Testis (tissue), 2 donors: ENCODE measurements at regions not wholly inside any gene's neighbourhood (a gene's known extent, or its start where the extent isn't known, plus 50 kb on each side); places are given as distances from the start of the nearest gene placed in this dataset.

Experiments used
- DNase-seq: peaks from one replicate; pipeline ENCODE4 v3.0.0-alpha.2; 2019
- H3K27ac ChIP-seq, 2 donors: fragments of 200-600 bp; sonication (generic); one replicate each; pipeline ENCODE4 v1.5.1; 2019
- H3K27me3 ChIP-seq: fragments of 200-600 bp; sonication (generic); one replicate; pipeline ENCODE4 v1.5.1; 2019
- H3K36me3 ChIP-seq: fragments of 200-600 bp; sonication (generic); one replicate; pipeline ENCODE4 v1.5.1; 2017; ENCODE audit warnings: low read depth; ENCODE audit errors: missing control alignments
- H3K4me1 ChIP-seq: fragments of 200-600 bp; sonication (generic); one replicate; pipeline ENCODE4 v1.5.1; 2019
- H3K4me3 ChIP-seq, 2 donors: fragments of 200-600 bp; sonication (generic); one replicate each; pipeline ENCODE4 v1.5.1; 2017 to 2019
- H3K9me3 ChIP-seq: fragments of 200-600 bp; sonication (generic); one replicate; pipeline ENCODE4 v1.5.1; 2017
- POLR2A ChIP-seq: fragments of 450-650 bp; IDR thresholded peaks from one replicate; pipeline ENCODE4 v1.6.1; 2017; ENCODE audit warnings: antibody characterized with exemption, mild to moderate bottlenecking, moderate library complexity
- WGBS, 2 donors: methylation state at CpG; one replicate each; pipeline ENCODE4 v1.1.5; 2018; 5-methylcytosine and 5-hydroxymethylcytosine counted together
- intact Hi-C: fragments of 100-400 bp; cut with DNase I; formaldehyde crosslinking; loops from one replicate; pipeline ENCODE4 v1.15.1; 2023; ENCODE audit warnings: low total_unique reads
- TF ChIP-seq, protein P1 (sequence below), 3 experiments: fragments of 450-650 bp in 2 of 3; fragments of 200-600 bp in 1 of 3; sonication (generic) in 1 of 3; IDR thresholded peaks; one replicate each; pipeline ENCODE4 v1.5.1; 2016 to 2019; ENCODE audit warnings: antibody characterized with exemption in 3 of 3, mild to moderate bottlenecking in 2 of 3, moderate library complexity in 1 of 3

DNA sequence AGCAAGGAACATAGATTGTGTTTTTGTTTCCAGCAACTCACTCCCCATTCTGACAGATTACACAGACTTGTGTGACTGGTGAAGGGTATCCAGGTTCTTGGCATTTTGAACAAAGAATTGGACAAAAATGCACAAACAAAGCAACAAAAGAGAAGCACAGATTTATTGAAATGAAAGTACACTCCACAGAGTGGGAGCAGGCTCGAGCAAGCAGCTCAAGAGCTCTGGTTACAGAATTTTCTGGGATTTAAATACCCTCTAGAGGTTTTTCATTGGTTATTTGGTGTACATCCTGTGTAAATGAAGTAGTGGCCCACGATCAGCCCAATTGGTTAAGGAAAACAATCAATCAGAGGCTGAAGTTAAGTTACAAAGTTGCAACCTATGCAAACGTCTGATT lies 155.0 kb upstream of the JADE1 start:
- no peaks in the 10 kb centered on the region for H3K9me3 ChIP-seq
- H3K27me3 ChIP-seq = no peaks in the 10 kb centered on the region
- H3K27ac ChIP-seq = peak overlapping the region; percentile 12 to 56
- H3K4me1 ChIP-seq = peaks cover 28% of the 10 kb centered on the region
- intact Hi-C loops = no loop called here
- no peak for DNase-seq
- H3K4me3 ChIP-seq = no peak overlapping the region
- H3K36me3 ChIP-seq = no peaks in the 10 kb centered on the region
- no peak for TF ChIP-seq POLR2A
- TF ChIP-seq, protein P1, sequence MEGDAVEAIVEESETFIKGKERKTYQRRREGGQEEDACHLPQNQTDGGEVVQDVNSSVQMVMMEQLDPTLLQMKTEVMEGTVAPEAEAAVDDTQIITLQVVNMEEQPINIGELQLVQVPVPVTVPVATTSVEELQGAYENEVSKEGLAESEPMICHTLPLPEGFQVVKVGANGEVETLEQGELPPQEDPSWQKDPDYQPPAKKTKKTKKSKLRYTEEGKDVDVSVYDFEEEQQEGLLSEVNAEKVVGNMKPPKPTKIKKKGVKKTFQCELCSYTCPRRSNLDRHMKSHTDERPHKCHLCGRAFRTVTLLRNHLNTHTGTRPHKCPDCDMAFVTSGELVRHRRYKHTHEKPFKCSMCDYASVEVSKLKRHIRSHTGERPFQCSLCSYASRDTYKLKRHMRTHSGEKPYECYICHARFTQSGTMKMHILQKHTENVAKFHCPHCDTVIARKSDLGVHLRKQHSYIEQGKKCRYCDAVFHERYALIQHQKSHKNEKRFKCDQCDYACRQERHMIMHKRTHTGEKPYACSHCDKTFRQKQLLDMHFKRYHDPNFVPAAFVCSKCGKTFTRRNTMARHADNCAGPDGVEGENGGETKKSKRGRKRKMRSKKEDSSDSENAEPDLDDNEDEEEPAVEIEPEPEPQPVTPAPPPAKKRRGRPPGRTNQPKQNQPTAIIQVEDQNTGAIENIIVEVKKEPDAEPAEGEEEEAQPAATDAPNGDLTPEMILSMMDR (IDR thresholded peaks at IDR 0.05) = no peak
- WGBS, 2 donors = 54 to 64% methylated on average over 3 of the region's 3 CpGs

DNA sequence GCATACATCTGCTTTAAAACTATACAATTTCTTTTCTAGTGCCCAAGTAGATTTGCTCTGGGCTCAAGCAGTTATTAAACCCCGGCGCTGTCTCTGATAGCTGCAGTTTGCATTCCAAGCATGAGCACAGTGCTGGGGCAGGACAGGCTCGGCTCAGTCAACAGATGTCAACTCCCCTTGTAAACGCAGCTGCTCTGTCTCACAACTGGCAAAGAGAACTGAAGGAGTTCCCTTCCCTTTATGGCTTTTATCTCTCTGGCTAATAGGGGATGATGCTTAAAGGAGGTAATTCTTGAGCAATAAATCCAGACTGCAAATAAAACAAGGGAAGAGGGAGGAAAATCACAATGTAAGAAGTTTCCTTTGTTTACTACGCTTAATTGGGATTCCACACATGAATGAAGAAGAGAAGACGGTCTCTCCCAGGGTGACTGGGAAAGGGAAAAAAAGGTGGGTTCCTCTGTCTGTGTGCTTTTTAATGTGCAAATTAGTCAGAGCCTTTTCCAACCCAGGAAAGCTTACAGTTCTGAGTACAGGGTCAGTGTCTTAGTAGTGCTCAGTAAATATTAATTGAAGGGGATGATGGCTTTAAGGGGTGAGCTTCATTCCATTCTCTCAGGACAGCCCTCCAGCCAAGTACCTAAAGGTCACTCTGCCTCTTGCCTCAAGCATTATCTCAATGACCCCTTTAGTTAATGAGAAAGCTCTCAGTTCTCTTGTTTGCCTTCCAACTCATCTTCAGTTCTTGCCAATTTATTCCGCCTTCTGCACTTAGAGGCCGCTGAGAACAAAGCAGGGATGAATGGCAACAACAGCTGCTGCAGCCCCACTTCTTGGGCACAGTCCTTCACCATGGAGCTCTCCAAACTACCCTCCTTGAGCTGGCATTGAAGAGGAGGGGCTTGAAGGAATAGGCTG lies 155.7 kb upstream of the JADE1 start:
- H3K4me3 ChIP-seq = no peak overlapping the region
- peaks cover 22% of the 10 kb centered on the region for H3K4me1 ChIP-seq
- TF ChIP-seq POLR2A = no peak
- TF ChIP-seq, protein P1 (IDR thresholded peaks at IDR 0.05) = no peak
- no peaks in the 10 kb centered on the region for H3K36me3 ChIP-seq
- 22 to 23% methylated on average over 8 of the region's 8 CpGs for WGBS, 2 donors
- H3K9me3 ChIP-seq = no peaks in the 10 kb centered on the region
- no peaks in the 10 kb centered on the region for H3K27me3 ChIP-seq
- DNase-seq = peak; percentile 67
- intact Hi-C loops = no loop called here
- peak overlapping the region; percentile 12 to 56 for H3K27ac ChIP-seq

DNA sequence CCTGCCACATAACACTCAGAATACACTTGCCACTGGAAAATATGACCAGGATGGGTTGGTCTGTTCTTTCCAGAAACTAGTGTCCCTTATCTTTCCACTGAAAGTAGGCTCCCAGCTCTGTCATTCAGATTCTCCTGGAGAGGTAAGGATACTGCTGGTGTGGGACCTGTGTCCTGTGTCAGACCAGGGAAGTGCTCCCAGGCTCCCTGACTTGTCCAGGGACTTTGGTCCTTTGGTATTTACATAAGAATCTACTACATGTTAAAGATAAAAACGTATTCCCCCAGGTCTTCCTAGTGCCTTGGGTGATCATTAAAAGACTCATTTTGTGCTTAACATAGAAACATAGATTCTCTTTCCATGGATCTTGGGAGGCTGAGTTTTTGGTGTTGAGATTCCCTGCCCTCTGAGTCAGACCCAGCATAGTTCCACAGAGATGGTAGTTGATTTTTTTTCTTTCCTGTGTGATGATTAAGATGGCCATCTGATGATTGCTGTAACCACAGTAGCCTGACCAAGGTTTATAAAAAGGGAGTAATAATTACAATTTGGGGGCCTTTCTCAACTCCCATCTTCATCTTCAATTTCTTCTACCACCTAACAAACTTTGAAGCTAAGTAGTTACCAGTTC lies 159.8 kb upstream of the JADE1 start:
- intact Hi-C loops = no loop called here
- Histone ChIP-seq H3K4me3 (no peak overlapping the region), H3K4me1 (peaks cover 13% of the 10 kb centered on the region), H3K27ac (no peak overlapping the region), H3K36me3 (no peaks in the 10 kb centered on the region), H3K9me3 (no peaks in the 10 kb centered on the region), H3K27me3 (no peaks in the 10 kb centered on the region)
- DNase-seq = no peak
- WGBS, 2 donors = 54 to 57% methylated on average over 1 of the region's 1 CpG
- TF ChIP-seq, protein P1 (IDR thresholded peaks at IDR 0.05) = no peak
- TF ChIP-seq POLR2A = no peak

DNA sequence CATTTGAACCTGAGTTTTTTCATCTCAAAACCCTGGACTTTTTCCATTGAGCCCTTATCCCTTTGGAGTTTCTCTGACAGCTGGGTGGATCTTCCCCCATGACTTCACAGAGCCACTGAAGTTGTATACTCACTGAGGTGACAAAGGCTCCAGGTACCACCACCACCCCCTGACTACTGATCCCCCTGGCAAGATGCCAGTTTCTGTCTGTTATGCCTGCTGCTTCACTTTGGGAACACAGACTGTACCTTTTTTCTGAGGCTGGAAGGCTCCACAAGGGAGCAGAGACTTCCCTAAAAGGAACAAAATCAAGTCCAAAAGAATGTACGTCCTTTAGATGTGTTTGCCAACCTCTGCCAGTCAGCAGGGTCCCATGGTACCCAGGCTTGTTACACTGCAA lies 160.3 kb upstream of the JADE1 start:
- no peak for TF ChIP-seq POLR2A
- TF ChIP-seq, protein P1 (IDR thresholded peaks at IDR 0.05) = no peak
- no peak overlapping the region for H3K4me3 ChIP-seq
- H3K9me3 ChIP-seq = no peaks in the 10 kb centered on the region
- intact Hi-C loops = no loop called here
- peaks cover 8% of the 10 kb centered on the region for H3K4me1 ChIP-seq
- H3K27ac ChIP-seq = no peak overlapping the region
- H3K27me3 ChIP-seq = no peaks in the 10 kb centered on the region
- 26 to 55% methylated on average over 1 of the region's 1 CpG for WGBS, 2 donors
- no peak for DNase-seq
- no peaks in the 10 kb centered on the region for H3K36me3 ChIP-seq
